ENCODE measurements at regions not wholly inside any gene's neighbourhood (a gene's known extent, or its start where the extent isn't known, plus 50 kb on each side); places are given as distances from the start of the nearest gene placed in this dataset.

- intact Hi-C loops (cut with DNase I), result no loop called here
- Histone ChIP-seq H3K4me1 (no peaks in the 10 kb centered on the region), H3K9me3 (no peaks in the 10 kb centered on the region)
Measured at GRCh38 chr13:68644611-68645010, 1414.5 kb upstream of the PCDH9 start.

GRCh38 chr13:68636784-68637183 is 1406.6 kb upstream of the PCDH9 start:
- Histone ChIP-seq H3K36me3 (no peaks in the 10 kb centered on the region), H3K4me3 (no peak overlapping the region), H3K4me1 (no peaks in the 10 kb centered on the region), H3K9me3 (no peaks in the 10 kb centered on the region), H3K27ac (no peak overlapping the region), H3K27me3 (no peaks in the 10 kb centered on the region)
- intact Hi-C loops (cut with DNase I), result no loop called here
- DNase-seq (no peak), ATAC-seq (no peak)
- no peak for TF ChIP-seq CTCF (IDR thresholded peaks at IDR 0.05)

More at GRCh38 chr13:68644611-68645010, 1414.5 kb upstream of the PCDH9 start:
- no peak for DNase-seq
- H3K27ac ChIP-seq, result no peak overlapping the region
- TF ChIP-seq CTCF (IDR thresholded peaks at IDR 0.05), result no peak
- H3K4me3 ChIP-seq, result no peak overlapping the region
- no peaks in the 10 kb centered on the region for H3K36me3 ChIP-seq
- no peaks in the 10 kb centered on the region for H3K27me3 ChIP-seq
- no peak for ATAC-seq

GRCh38 chr13:68628994-68629393 is 1398.9 kb upstream of the PCDH9 start:
- intact Hi-C loops (cut with DNase I), result no loop called here
- Histone ChIP-seq H3K27ac (no peak overlapping the region), H3K36me3 (no peaks in the 10 kb centered on the region), H3K4me1 (no peaks in the 10 kb centered on the region), H3K27me3 (no peaks in the 10 kb centered on the region), H3K9me3 (no peaks in the 10 kb centered on the region), H3K4me3 (no peak overlapping the region)
- DNase-seq (no peak), ATAC-seq (no peak)
- no peak for TF ChIP-seq CTCF (IDR thresholded peaks at IDR 0.05)

- no peak overlapping the region for H3K27ac ChIP-seq
- no peak for TF ChIP-seq CTCF (IDR thresholded peaks at IDR 0.05)
- no peaks in the 10 kb centered on the region for H3K4me1 ChIP-seq
- ATAC-seq (no peak), DNase-seq (no peak)
- no peak overlapping the region for H3K4me3 ChIP-seq
- no peaks in the 10 kb centered on the region for H3K36me3 ChIP-seq
- no peaks in the 10 kb centered on the region for H3K9me3 ChIP-seq
- intact Hi-C loops (cut with DNase I), result no loop called here
- H3K27me3 ChIP-seq, result no peaks in the 10 kb centered on the region
Measured at GRCh38 chr13:68627379-68627778, 1397.2 kb upstream of the PCDH9 start.

GRCh38 chr13:68616600-68617222 is 1386.6 kb upstream of the PCDH9 start:
- ATAC-seq (no peak), DNase-seq (no peak)
- no peak overlapping the region for H3K4me3 ChIP-seq
- no peaks in the 10 kb centered on the region for H3K36me3 ChIP-seq
- H3K27me3 ChIP-seq, result no peaks in the 10 kb centered on the region
- no peaks in the 10 kb centered on the region for H3K9me3 ChIP-seq
- TF ChIP-seq CTCF (IDR thresholded peaks at IDR 0.05), result no peak
- intact Hi-C loops (cut with DNase I), result no loop called here
- no peak overlapping the region for H3K27ac ChIP-seq
- no peaks in the 10 kb centered on the region for H3K4me1 ChIP-seq

- Histone ChIP-seq H3K4me3 (no peak overlapping the region), H3K9me3 (no peaks in the 10 kb centered on the region), H3K36me3 (no peaks in the 10 kb centered on the region), H3K27ac (no peak overlapping the region), H3K4me1 (no peaks in the 10 kb centered on the region), H3K27me3 (no peaks in the 10 kb centered on the region)
- no peak for TF ChIP-seq CTCF (IDR thresholded peaks at IDR 0.05)
- no peak for ATAC-seq
- DNase-seq, result no peak
- intact Hi-C loops (cut with DNase I), result no loop called here
Measured at GRCh38 chr13:68609661-68610060, 1379.5 kb upstream of the PCDH9 start.
